ENCODE measurements at regions not wholly inside any gene's neighbourhood (a gene's known extent, or its start where the extent isn't known, plus 50 kb on each side); places are given as distances from the start of the nearest gene placed in this dataset.

GRCh38 chr2:19224486-19224885 is 133.9 kb downstream of the OSR1 start:
- Histone ChIP-seq H3K4me3 (no peak overlapping the region), H3K9me3 (no peaks in the 10 kb centered on the region), H3K36me3 (no peaks in the 10 kb centered on the region), H3K27me3 (no peaks in the 10 kb centered on the region), H3K27ac (no peak overlapping the region), H3K4me1 (ENCODE audit: insufficient read depth) (no peaks in the 10 kb centered on the region)
- no peak for TF ChIP-seq CTCF (IDR thresholded peaks at IDR 0.05)
- TF ChIP-seq POLR2A (IDR thresholded peaks at IDR 0.05): no peak
- TF ChIP-seq EP300 (IDR thresholded peaks at IDR 0.05): no peak
- WGBS, 3 donors: 79 to 92% (median 90%) methylated on average over 1 of the region's 1 CpG
- no peak for DNase-seq
- intact Hi-C loops (cut with DNase I): no loop called here

- H3K4me3 ChIP-seq: no peak overlapping the region
- H3K4me1 ChIP-seq (ENCODE audit: insufficient read depth): no peaks in the 10 kb centered on the region
- intact Hi-C loops (cut with DNase I): no loop called here
- WGBS, 3 donors: 79 to 81% (median 80%) methylated on average over 5 of the region's 5 CpGs
- H3K27me3 ChIP-seq: no peaks in the 10 kb centered on the region
- DNase-seq: no peak
- TF ChIP-seq EP300 (IDR thresholded peaks at IDR 0.05) (no peak), POLR2A (IDR thresholded peaks at IDR 0.05) (no peak)
- H3K27ac ChIP-seq: no peak overlapping the region
- H3K36me3 ChIP-seq: no peaks in the 10 kb centered on the region
- no peaks in the 10 kb centered on the region for H3K9me3 ChIP-seq
These were observed 134.4 kb downstream of the OSR1 start for GRCh38 chr2:19224011-19224410.

- DNase-seq: no peak
- no peak overlapping the region for H3K4me3 ChIP-seq
- H3K36me3 ChIP-seq: no peaks in the 10 kb centered on the region
- TF ChIP-seq POLR2A (IDR thresholded peaks at IDR 0.05) (no peak), EP300 (IDR thresholded peaks at IDR 0.05) (no peak), CTCF (IDR thresholded peaks at IDR 0.05) (no peak)
- intact Hi-C loops (cut with DNase I): no loop called here
- WGBS, 3 donors: 87 to 98% (median 96%) methylated on average over 2 of the region's 2 CpGs
- no peak overlapping the region for H3K27ac ChIP-seq
- peaks cover 5% of the 10 kb centered on the region for H3K4me1 ChIP-seq (ENCODE audit: insufficient read depth)
- no peaks in the 10 kb centered on the region for H3K27me3 ChIP-seq
- H3K9me3 ChIP-seq: no peaks in the 10 kb centered on the region
These were observed 139.4 kb downstream of the OSR1 start for GRCh38 chr2:19219060-19219459.

- WGBS, 3 donors: 93 to 97% (median 94%) methylated on average over 2 of the region's 2 CpGs
- no peak overlapping the region for H3K4me3 ChIP-seq
- TF ChIP-seq POLR2A (IDR thresholded peaks at IDR 0.05) (no peak), EP300 (IDR thresholded peaks at IDR 0.05) (no peak), CTCF (IDR thresholded peaks at IDR 0.05) (no peak)
- no peak for DNase-seq
- H3K4me1 ChIP-seq (ENCODE audit: insufficient read depth): peaks cover 5% of the 10 kb centered on the region
- H3K36me3 ChIP-seq: no peaks in the 10 kb centered on the region
- H3K9me3 ChIP-seq: no peaks in the 10 kb centered on the region
- H3K27me3 ChIP-seq: no peaks in the 10 kb centered on the region
- intact Hi-C loops (cut with DNase I): no loop called here
- no peak overlapping the region for H3K27ac ChIP-seq
These were observed 140.3 kb downstream of the OSR1 start for GRCh38 chr2:19218166-19218565.

GRCh38 chr2:19216676-19217602 is 141.5 kb downstream of the OSR1 start:
- no peak for TF ChIP-seq POLR2A (IDR thresholded peaks at IDR 0.05)
- Histone ChIP-seq H3K36me3 (no peaks in the 10 kb centered on the region), H3K27me3 (no peaks in the 10 kb centered on the region), H3K4me1 (ENCODE audit: insufficient read depth) (peaks cover 5% of the 10 kb centered on the region), H3K9me3 (no peaks in the 10 kb centered on the region), H3K4me3 (no peak overlapping the region), H3K27ac (no peak overlapping the region)
- no peak for DNase-seq
- WGBS, 3 donors: 60 to 77% (median 66%) methylated on average over 2 of the region's 2 CpGs
- intact Hi-C loops (cut with DNase I): no loop called here

Data from ovary (tissue), 7 donors.